PC-9 (cell line): ENCODE measurements at regions not wholly inside any gene's neighbourhood (a gene's known extent, or its start where the extent isn't known, plus 50 kb on each side); places are given as distances from the start of the nearest gene placed in this dataset.

ENCODE experiments used
- BruUV-seq: library from RNA; stranded (reverse); fragments of 400-500 nt; replicated peaks from 2 replicates; lab custom pipeline; 2021; lab: Mats Ljungman, UMichigan
- CTCF ChIA-PET: fragments of 300-600 bp; sonication (Branson Sonifier 250); formaldehyde crosslinking; loops from one replicate; lab custom pipeline; 2022; ENCODE audit warnings: antibody characterized with exemption; lab: Charles Lee
- POLR2A ChIA-PET: fragments of 300-600 bp; sonication (Branson Sonifier 250); formaldehyde crosslinking; loops from one replicate; lab custom pipeline; 2022; ENCODE audit warnings: antibody characterized with exemption; ENCODE audit not compliant: unreplicated experiment; lab: Charles Lee
- DNase-seq, 2 experiments: peaks; one replicate each; pipeline versions ENCODE4 v3.0.0 to v3.0.0-alpha.2; 2015 to 2022; ENCODE audit warnings: mixed read lengths in 1 of 2
- H2AFZ ChIP-seq: fragments of 200-600 bp; sonication (generic); 2 replicates; pipeline ENCODE4 v1.8.1; 2017; ENCODE audit warnings: antibody characterized with exemption
- H3F3A ChIP-seq: fragments of 200-600 bp; sonication (generic); 2 replicates; pipeline ENCODE4 v1.8.1; 2017; ENCODE audit warnings: antibody characterized with exemption, mild to moderate bottlenecking, low read depth; ENCODE audit not compliant: insufficient read depth
- H3K27ac ChIP-seq: fragments of 200-600 bp; sonication (generic); 2 replicates; pipeline ENCODE4 v1.6.1; 2016; ENCODE audit warnings: mixed run types
- H3K27me3 ChIP-seq: fragments of 200-600 bp; sonication (generic); 2 replicates; pipeline ENCODE4 v1.6.1; 2016; ENCODE audit warnings: low read depth, mixed run types; ENCODE audit not compliant: insufficient read depth
- H3K36me3 ChIP-seq: fragments of 200-600 bp; sonication (generic); 2 replicates; pipeline ENCODE4 v1.6.1; 2016; ENCODE audit warnings: low read depth, mixed run types
- H3K4me1 ChIP-seq: fragments of 200-600 bp; sonication (generic); replicated peaks from 2 replicates; pipeline ENCODE4 v1.6.1; 2016; ENCODE audit warnings: mixed run types; ENCODE audit not compliant: insufficient read depth
- H3K4me2 ChIP-seq: fragments of 200-600 bp; sonication (generic); 2 replicates; pipeline ENCODE4 v1.6.1; 2017; ENCODE audit warnings: mixed run types
- H3K4me3 ChIP-seq: fragments of 200-600 bp; sonication (generic); 2 replicates; pipeline ENCODE4 v1.6.1; 2016; ENCODE audit warnings: mixed run types
- H3K79me2 ChIP-seq: fragments of 200-600 bp; sonication (generic); 2 replicates; pipeline ENCODE4 v1.6.1; 2017; ENCODE audit warnings: low read depth, mixed run types
- H3K9me2 ChIP-seq: fragments of 200-600 bp; sonication (generic); 2 replicates; pipeline ENCODE4 v1.8.1; 2017; ENCODE audit warnings: mild to moderate bottlenecking; ENCODE audit not compliant: insufficient read depth
- H3K9me3 ChIP-seq: fragments of 200-600 bp; sonication (generic); 2 replicates; pipeline ENCODE4 v1.8.1; 2016; ENCODE audit warnings: low read depth; ENCODE audit not compliant: insufficient read depth
- H4K20me1 ChIP-seq: fragments of 200-600 bp; sonication (generic); 2 replicates; pipeline ENCODE4 v1.8.1; 2017; ENCODE audit not compliant: insufficient read depth
- CTCF ChIP-seq: fragments of 200-600 bp; sonication (generic); conservative IDR thresholded peaks from 2 replicates; pipeline ENCODE4 v1.6.1; 2017; ENCODE audit warnings: mixed run types, antibody characterized with exemption, mild to moderate bottlenecking, moderate library complexity
- EZH2 ChIP-seq: fragments of 200-600 bp; sonication (generic); IDR thresholded peaks from 2 replicates; pipeline ENCODE4 v1.8.0; 2017; ENCODE audit warnings: antibody characterized with exemption, low read depth
- intact Hi-C: fragments of 100-400 bp; cut with micrococcal nuclease; formaldehyde crosslinking; loops from one replicate; pipeline ENCODE4 v1.10.0; 2022; ENCODE audit not compliant: unreplicated experiment

- Histone ChIP-seq H3K79me2 (no peaks in the 10 kb centered on the region), H3K4me2 (no peak overlapping the region), H4K20me1 (no peaks in the 10 kb centered on the region), H3K27ac (no peak overlapping the region), H3K9me3 (no peaks in the 10 kb centered on the region), H3K27me3 (no peaks in the 10 kb centered on the region), H3F3A (no peaks in the 10 kb centered on the region; the same call in 1 of the 2 replicates), H3K4me3 (no peak overlapping the region), H3K36me3 (no peaks in the 10 kb centered on the region), H3K9me2 (no peaks in the 10 kb centered on the region), H2AFZ (no peak overlapping the region), H3K4me1 (no peaks in the 10 kb centered on the region)
- no peak for DNase-seq
- ChIA-PET POLR2A (no interaction called here), CTCF (no interaction called here)
- no TSS peak for BruUV-seq
- TF ChIP-seq CTCF (no peak), EZH2 (no peak)
- intact Hi-C loops: no loop called here
Observed at GRCh38 chr13:82993417-82993816, 888.9 kb downstream of the SLITRK1 start.

GRCh38 chr13:82976499-82976898 is 905.8 kb downstream of the SLITRK1 start:
- ChIA-PET POLR2A (no interaction called here), CTCF (no interaction called here)
- Histone ChIP-seq H4K20me1 (no peaks in the 10 kb centered on the region), H3K4me3 (no peak overlapping the region), H3K36me3 (no peaks in the 10 kb centered on the region), H3K27me3 (no peaks in the 10 kb centered on the region), H3K9me2 (no peaks in the 10 kb centered on the region), H3K79me2 (no peaks in the 10 kb centered on the region), H3K27ac (no peak overlapping the region), H3F3A (no peaks in the 10 kb centered on the region), H3K4me2 (no peak overlapping the region), H3K9me3 (no peaks in the 10 kb centered on the region), H3K4me1 (no peaks in the 10 kb centered on the region), H2AFZ (no peak overlapping the region)
- intact Hi-C loops: no loop called here
- no peak for DNase-seq
- BruUV-seq: no TSS peak
- TF ChIP-seq EZH2 (no peak), CTCF (peak; percentile 36; the same call in 1 of the 2 replicates)

GRCh38 chr13:82963226-82964099 is 918.8 kb downstream of the SLITRK1 start:
- Histone ChIP-seq H3K79me2 (no peaks in the 10 kb centered on the region), H3K9me2 (no peaks in the 10 kb centered on the region; the same call in 1 of the 2 replicates), H3K36me3 (no peaks in the 10 kb centered on the region), H3K27ac (no peak overlapping the region), H3F3A (no peaks in the 10 kb centered on the region), H3K9me3 (no peaks in the 10 kb centered on the region), H3K4me1 (no peaks in the 10 kb centered on the region), H3K27me3 (no peaks in the 10 kb centered on the region), H3K4me2 (no peak overlapping the region), H4K20me1 (no peaks in the 10 kb centered on the region), H3K4me3 (no peak overlapping the region), H2AFZ (no peak overlapping the region)
- intact Hi-C loops: no loop called here
- CTCF ChIA-PET: no interaction called here
- BruUV-seq: no TSS peak
- TF ChIP-seq EZH2: no peak
- POLR2A ChIA-PET: no interaction called here
- no peak for DNase-seq
